DMS153 (cell line): ENCODE measurements at regions not wholly inside any gene's neighbourhood (a gene's known extent, or its start where the extent isn't known, plus 50 kb on each side); places are given as distances from the start of the nearest gene placed in this dataset.

Source experiments
- DNase-seq: peaks from one replicate; lab custom pipeline; 2025; lab: John Stamatoyannopoulos, UW

- DNase-seq, result no peak
Observed at GRCh38 chr9:87086221-87086818, 139.0 kb upstream of the GAS1 start.

- no peak for DNase-seq
Observed at GRCh38 chr9:87087197-87087596, 139.9 kb upstream of the GAS1 start.

DNA sequence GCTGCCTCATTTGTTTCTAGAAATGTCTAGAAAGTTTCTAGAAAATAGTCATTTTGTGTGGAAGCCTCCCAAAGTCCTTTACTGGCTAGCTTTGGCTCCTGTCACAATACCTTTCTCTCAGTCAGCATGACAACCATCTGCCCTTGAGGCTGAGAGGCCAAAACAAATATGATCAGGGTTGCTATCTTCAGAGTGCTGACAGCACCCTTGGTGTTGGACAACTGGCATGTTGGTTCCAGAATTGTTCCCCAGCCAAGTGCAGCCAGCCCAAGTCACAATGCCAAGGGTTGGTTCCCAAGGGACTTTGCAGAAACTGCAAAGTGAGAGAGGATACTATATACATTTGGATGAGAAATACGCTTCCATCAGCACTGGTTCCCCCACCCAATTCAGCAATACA, 140.9 kb upstream of the GAS1 start:
- DNase-seq, result no peak

GRCh38 chr9:87088621-87089365, 141.5 kb upstream of the GAS1 start:
- no peak for DNase-seq

DNA sequence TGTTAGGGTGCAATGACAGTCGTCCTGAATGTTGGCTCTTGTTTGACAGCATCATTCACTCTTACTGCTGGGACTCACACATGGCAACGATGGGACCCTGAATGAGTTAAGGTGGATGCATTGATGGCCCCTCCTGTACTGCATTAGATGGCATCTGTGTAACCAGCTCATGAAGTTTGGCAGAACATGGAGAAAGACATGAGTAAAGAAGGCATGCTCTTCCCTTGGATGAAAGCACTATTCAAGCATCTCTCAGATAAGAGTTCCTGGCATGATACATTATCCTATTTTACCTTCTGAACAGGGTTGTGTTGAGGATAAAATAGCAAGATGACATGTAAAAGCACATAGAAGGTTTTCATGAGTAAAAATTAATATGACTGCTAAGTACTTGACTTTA, 142.2 kb upstream of the GAS1 start:
- DNase-seq, result no peak

DNA sequence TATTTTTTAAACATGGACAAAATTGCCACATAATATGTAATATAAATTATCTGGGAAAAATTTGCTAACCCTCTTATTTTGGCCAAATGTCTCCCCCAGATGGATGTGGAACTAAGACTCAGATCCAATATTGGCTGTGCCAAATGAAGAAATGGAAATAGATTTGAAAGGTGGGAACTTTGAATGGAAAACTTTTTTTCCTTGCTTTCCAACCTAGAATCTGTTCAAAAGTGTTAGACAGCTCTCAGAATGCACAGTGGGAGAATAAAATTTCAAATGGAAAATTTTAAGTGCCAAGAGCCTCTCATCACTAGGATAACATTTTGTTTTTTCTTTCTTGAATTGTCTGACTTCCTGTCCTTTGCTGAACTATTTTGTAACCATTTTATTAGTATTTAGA, 142.6 kb upstream of the GAS1 start:
- no peak for DNase-seq

GRCh38 chr9:87093777-87094176, 146.5 kb upstream of the GAS1 start:
- DNase-seq, result no peak

- no peak for DNase-seq
Observed at GRCh38 chr9:87095951-87096350, 148.6 kb upstream of the GAS1 start.

DNA sequence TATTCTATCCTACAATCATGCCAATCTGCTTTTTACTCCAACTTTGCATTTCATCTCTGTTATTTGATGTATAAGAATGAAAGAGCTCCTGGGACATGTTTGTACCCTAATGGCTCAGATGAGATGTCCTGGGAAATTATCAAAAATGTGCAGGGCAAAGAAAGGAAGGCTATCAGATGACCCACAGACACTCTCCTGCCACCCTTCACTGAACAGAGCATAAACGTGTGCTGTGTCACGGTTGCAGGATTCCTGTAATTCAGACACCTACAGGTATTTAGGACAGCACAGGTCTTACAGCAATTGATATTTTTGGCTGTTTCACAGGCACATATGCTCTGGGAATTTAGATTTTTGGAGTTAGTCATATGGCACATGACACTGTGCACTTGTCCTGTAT, 149.2 kb upstream of the GAS1 start:
- DNase-seq, result no peak

- no peak for DNase-seq
Observed at GRCh38 chr9:87097238-87097637, 149.9 kb upstream of the GAS1 start.

DNA sequence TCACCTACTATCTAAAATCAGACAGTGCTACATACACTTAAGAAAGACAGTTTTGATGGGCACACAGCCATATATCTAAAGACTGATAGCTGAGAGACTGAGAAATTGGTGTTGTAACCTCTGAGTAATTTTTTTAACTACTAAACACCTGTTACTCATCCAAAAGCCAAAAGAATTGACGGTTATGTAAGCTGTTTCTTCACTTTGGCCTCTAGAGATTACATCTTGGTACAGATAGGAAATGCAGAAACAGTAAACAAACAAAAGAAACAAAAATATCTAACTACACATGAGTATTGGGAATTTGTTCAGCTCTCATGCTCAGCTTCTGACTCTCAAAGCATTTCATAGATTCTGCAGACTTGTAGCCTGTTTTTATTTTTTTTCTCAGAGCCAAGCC, 152.1 kb upstream of the GAS1 start:
- no peak for DNase-seq

DNA sequence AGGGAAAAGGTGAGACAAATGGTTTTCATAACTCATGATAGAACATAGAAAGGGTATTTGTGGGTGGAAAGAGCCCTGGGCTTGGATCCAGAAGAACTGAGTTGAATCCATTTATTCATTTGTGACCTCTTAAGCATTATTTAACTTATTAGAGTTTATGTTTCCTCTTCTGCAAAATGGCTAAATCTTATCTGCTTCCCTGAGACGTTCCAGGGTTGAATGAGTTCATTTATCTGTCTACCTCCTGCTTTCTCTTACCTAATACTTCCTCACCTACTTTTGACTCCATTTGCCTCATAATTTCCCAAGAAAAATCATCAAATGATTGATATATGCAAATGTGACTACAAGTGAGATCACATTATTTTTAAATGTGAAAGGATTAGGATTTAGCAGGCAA, 152.7 kb upstream of the GAS1 start:
- DNase-seq, result no peak

DNA sequence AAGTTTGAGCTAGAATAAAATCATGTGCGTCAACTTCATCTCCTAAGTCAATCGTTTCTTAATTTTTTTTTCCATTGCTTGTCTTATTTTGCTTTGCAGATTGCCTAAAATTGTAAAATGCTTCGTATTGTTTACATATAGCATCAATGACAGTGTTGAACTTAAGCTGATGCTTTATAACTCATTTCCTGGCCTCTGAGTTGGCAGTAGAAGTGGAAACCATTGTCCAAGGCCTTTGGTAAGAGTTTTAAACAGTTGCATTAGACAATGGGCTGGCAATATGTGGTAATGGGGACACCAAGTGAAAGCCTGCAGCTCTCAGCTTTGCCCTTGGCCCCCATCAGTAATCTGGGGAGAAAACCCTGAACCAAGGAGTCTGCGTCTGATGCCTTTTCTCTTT, 154.8 kb upstream of the GAS1 start:
- no peak for DNase-seq

- DNase-seq, result no peak
Observed at GRCh38 chr9:87107072-87107471, 159.8 kb upstream of the GAS1 start.

- DNase-seq, result no peak
Observed at GRCh38 chr9:87108661-87109060, 161.4 kb upstream of the GAS1 start.

GRCh38 chr9:87109231-87109631, 161.9 kb upstream of the GAS1 start:
- DNase-seq, result no peak

GRCh38 chr9:87109851-87110250, 162.5 kb upstream of the GAS1 start:
- DNase-seq, result no peak

DNA sequence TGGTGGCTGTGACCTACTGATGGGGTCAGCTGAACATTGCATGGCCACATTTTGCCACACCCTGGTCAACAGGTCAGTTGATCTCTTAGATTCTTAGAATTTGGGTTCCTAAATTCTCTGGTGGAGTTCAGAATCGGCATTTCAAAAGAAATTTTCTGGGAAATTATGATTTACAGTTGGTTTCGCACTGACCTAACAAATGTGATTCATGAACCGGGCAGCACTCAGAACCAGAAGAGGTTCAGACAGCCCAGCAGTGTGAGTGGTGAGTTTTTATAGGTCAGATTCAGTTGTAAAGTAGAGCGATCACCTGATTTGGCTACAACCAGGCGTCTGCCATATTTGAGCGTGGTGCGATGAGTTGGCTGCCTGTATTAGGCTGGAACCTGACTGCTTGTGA, 163.7 kb upstream of the GAS1 start:
- no peak for DNase-seq

DNA sequence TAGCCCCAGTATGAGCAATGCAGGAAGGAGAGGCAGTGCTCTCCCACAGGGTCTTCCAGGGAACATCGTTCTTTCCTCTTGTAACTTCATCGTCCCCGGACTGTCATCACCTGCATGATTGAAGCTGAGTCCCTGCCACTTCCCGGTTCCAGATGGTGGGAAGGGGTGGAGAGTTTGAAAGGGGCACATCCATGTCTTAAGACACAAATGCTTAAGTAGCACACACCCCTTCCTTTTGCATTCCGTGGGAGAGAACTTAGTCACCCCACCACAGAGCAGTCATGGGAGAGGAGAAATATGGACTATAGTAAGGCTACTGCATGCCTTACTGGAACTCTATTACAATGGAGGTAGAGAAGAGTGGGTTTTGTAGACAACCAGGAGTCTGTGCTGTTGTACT, 165.3 kb upstream of the GAS1 start:
- no peak for DNase-seq

DNA sequence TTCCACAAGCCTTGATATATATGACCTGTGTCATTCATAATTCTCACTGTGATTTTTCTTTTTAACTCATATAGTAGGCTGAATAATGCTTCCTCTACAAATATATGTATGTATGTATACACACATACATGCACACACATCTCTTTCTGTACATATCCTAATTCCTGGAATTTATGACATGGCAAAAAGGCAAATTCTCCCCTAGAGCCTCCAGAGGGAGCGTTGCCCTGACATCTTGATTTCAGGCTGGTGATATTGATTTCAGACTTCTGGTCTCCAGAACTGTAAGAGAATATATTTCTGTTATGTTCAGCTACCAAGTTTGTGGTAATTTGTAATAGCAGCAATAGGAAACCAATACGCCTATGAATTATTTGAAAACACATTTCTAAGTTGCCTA, 166.6 kb upstream of the GAS1 start:
- DNase-seq, result no peak

- no peak for DNase-seq
Observed at GRCh38 chr9:87115785-87116184, 168.5 kb upstream of the GAS1 start.

DNA sequence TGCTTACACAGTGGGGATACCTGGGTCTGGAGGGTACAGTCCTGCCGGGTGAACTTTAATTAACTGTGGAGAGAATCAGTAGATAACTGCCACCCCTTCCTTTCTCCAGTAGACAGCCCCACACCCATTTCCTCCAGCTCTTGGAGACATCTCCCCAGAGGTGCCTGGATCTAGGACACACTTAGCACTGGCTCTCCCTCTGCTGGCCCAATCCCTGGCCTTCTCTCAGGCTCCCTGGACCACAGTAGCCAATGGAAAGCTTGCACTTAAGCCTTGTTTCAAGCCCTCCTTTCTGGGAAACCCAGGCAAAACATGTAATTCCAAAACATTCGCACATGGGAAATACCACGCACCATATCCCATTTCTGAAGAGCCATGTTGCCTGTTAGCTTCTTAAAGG, 169.2 kb upstream of the GAS1 start:
- DNase-seq, result no peak

- DNase-seq, result no peak
Observed at GRCh38 chr9:87118594-87118993, 171.3 kb upstream of the GAS1 start.

- DNase-seq, result no peak
Observed at GRCh38 chr9:87119328-87119881, 172.1 kb upstream of the GAS1 start.
